GM12872 (cell line): ENCODE measurements at regions not wholly inside any gene's neighbourhood (a gene's known extent, or its start where the extent isn't known, plus 50 kb on each side); places are given as distances from the start of the nearest gene placed in this dataset.

Source experiments
- TF ChIP-seq, protein P1 (sequence below): IDR thresholded peaks from 3 replicates; pipeline ENCODE4 v1.5.1; 2011; ENCODE audit warnings: low read depth, mild to moderate bottlenecking, low read length, moderate library complexity; ENCODE audit not compliant: insufficient read depth

- TF ChIP-seq, protein P1, sequence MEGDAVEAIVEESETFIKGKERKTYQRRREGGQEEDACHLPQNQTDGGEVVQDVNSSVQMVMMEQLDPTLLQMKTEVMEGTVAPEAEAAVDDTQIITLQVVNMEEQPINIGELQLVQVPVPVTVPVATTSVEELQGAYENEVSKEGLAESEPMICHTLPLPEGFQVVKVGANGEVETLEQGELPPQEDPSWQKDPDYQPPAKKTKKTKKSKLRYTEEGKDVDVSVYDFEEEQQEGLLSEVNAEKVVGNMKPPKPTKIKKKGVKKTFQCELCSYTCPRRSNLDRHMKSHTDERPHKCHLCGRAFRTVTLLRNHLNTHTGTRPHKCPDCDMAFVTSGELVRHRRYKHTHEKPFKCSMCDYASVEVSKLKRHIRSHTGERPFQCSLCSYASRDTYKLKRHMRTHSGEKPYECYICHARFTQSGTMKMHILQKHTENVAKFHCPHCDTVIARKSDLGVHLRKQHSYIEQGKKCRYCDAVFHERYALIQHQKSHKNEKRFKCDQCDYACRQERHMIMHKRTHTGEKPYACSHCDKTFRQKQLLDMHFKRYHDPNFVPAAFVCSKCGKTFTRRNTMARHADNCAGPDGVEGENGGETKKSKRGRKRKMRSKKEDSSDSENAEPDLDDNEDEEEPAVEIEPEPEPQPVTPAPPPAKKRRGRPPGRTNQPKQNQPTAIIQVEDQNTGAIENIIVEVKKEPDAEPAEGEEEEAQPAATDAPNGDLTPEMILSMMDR, result no peak
Measured at GRCh38 chr17:79479876-79480275, 131.0 kb downstream of the RBFOX3 start.

DNA sequence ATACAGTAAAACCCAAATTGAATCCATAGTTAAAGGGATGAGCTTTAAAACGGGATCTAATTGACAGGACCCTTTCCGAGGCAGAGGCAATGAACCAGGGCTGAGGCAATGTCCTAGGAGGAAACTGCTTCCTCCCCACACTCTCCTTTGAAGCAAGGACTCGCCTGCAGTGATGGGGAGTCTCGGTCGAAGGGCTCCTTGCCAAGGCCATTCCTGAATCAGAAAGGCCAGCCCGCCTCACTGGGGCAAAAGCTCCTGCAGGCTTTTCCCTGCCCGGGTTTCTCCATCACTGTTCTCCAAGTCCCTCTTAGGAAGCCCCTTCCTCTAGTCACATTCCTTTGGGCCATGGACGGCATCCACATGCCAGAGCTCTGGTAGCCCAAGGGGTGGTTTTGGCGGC, 132.0 kb downstream of the RBFOX3 start:
- TF ChIP-seq, protein P1, result no peak

DNA sequence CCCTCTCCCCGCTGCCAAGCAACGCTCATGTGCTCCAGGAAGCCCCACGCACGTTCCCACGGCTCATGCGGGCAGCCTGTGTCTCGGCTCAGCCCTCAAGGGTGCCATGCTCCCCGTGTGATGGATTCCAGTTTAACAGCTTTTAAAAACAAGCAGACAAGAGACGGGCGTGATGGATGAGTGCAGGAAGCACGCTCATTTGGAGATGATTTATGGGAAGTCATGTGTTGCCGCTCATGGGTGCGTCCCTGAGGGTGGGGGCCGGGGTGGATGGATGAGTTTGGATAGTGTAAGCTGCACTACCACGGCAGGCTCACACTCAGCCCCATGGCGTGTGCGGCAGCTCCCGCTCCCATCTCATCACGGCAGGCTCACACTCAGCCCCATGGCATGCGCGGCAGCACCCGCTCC, 132.8 kb downstream of the RBFOX3 start:
- TF ChIP-seq, protein P1, result no peak

DNA sequence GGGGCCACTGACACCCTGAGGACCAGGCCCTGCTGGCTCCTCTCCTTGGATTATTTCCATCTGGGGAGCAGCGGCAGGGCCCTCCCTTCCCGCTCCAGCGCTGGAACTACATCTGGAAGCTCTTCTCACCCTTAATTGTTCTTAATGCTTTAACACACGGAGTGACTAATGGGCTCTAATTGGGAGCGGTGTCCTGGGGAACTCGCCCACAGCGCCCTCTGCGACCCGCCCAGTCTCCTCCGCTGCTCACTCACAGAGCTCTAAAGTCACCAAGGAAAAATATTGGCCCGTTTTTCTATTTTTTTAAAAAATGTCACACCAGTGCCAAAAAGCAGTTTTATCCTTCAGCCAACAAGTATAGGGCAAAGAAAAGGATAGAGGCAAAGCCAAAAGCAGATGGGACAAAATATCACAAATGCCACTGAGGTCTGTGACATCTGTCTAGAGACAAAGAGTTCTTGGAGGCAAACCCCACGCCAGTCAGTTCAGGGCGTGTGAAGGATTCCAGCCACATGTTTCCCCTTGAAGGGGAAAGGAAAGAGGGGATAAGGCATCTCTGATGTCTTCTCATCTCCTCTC, 134.7 kb downstream of the RBFOX3 start:
- TF ChIP-seq, protein P1, result no peak

DNA sequence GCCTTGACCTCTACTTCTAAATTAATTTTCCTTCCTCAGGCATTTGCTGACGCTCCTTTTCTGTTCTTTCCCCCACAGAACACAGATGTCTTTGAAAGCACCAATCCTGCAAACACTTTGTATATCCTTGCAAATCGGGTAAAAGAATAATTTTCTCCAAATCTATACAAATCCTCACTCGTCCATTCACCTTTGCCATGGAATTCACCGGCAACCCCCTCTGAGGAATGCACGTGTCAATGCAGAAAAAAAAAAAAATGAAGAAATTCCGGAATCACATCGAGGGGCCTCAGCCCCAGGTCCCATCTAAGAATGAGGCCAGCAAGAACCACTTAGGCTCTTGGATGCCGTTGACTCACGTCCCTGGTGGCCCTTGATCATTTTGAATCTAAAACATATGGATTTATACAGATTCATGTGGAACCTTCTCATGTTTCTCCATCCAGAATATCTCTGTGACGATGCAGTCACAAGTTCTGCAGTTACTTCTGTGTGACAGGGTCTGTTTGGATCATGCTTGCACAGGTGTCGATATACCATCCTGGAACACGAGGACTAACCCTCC, 136.9 kb downstream of the RBFOX3 start:
- TF ChIP-seq, protein P1, result no peak

GRCh38 chr17:79473111-79473875, 137.6 kb downstream of the RBFOX3 start:
- TF ChIP-seq, protein P1, result no peak

GRCh38 chr17:79470754-79471153, 140.1 kb downstream of the RBFOX3 start:
- TF ChIP-seq, protein P1, result no peak
